ENCODE measurements at regions not wholly inside any gene's neighbourhood (a gene's known extent, or its start where the extent isn't known, plus 50 kb on each side); places are given as distances from the start of the nearest gene placed in this dataset.

DNA sequence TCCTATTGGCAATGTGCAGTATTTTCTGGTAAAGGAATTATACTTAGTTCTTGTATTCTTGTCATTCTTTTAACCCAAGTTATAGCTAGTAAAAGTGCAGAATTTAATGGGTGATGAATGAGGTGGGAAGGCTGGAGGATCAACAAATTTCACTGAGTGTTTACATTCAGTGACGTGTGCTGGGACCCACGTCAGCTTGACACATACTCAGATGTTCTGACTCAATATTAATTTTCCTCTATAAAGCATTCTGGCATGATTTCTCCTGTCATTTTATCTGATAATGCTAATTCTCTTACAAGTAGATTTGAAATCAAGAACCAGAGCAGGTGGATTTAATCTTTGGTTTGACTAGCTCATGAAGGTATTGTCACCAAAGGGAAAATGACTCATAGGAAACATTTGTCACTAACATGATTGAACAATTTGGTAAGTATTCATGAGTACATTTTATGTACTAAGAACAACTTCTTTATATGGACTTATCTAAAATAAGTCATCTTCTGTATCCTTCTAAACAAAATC, 71.0 kb upstream of the SYNPR start:
- DNase-seq (ENCODE audit: low read depth in 2 of 2) = no peak

- DNase-seq (ENCODE audit: low read depth in 2 of 2) = no peak
Measured at GRCh38 chr3:63228087-63228486, 50.0 kb upstream of the SYNPR start.

Measured in fibroblast of skin of left biceps (primary cell).